ENCODE measurements at regions not wholly inside any gene's neighbourhood (a gene's known extent, or its start where the extent isn't known, plus 50 kb on each side); places are given as distances from the start of the nearest gene placed in this dataset.
"Not testable (repeated sequence)": the region's sequence is repeated elsewhere in the genome, so short reads cannot be mapped to it uniquely, and the experiment has no call there.

GRCh38 chr6:131336596-131336995 is 201.3 kb downstream of the AKAP7 start:
- no peak for DNase-seq

- not testable (repeated sequence) for DNase-seq
These were observed 211.6 kb downstream of the AKAP7 start for GRCh38 chr6:131346896-131347295.

GRCh38 chr6:131348572-131348971 is 213.3 kb downstream of the AKAP7 start:
- DNase-seq, result no peak

- no peak for DNase-seq
These were observed 213.9 kb downstream of the AKAP7 start for GRCh38 chr6:131349199-131349598.

GRCh38 chr6:131353106-131353505 is 217.8 kb downstream of the AKAP7 start:
- no peak for DNase-seq

- DNase-seq, result no peak
These were observed 218.6 kb downstream of the AKAP7 start for GRCh38 chr6:131353876-131354275.

- no peak for DNase-seq
These were observed 218.7 kb upstream of the ARG1 start for GRCh38 chr6:131354356-131354755.

- no peak for DNase-seq
These were observed 216.9 kb upstream of the ARG1 start for GRCh38 chr6:131356161-131356560.

GRCh38 chr6:131357501-131357900 is 215.5 kb upstream of the ARG1 start:
- no peak for DNase-seq

- DNase-seq, result no peak
These were observed 211.0 kb upstream of the ARG1 start for GRCh38 chr6:131362070-131362469.

- DNase-seq, result no peak
These were observed 210.3 kb upstream of the ARG1 start for GRCh38 chr6:131362696-131363095.

GRCh38 chr6:131363947-131364834 is 208.8 kb upstream of the ARG1 start:
- DNase-seq, result no peak

GRCh38 chr6:131366223-131366622 is 206.8 kb upstream of the ARG1 start:
- DNase-seq, result no peak

- no peak for DNase-seq
These were observed 205.7 kb upstream of the ARG1 start for GRCh38 chr6:131367206-131367873.

GRCh38 chr6:131368198-131368911 is 204.7 kb upstream of the ARG1 start:
- no peak for DNase-seq

GRCh38 chr6:131372535-131372934 is 200.5 kb upstream of the ARG1 start:
- DNase-seq, result no peak

- DNase-seq, result no peak
These were observed 195.8 kb upstream of the ARG1 start for GRCh38 chr6:131377112-131377705.

GRCh38 chr6:131378874-131379273 is 194.2 kb upstream of the ARG1 start:
- DNase-seq, result no peak

- no peak for DNase-seq
These were observed 193.1 kb upstream of the ARG1 start for GRCh38 chr6:131379948-131380347.

- no peak for DNase-seq
These were observed 191.8 kb upstream of the ARG1 start for GRCh38 chr6:131381052-131381708.

- no peak for DNase-seq
These were observed 191.3 kb upstream of the ARG1 start for GRCh38 chr6:131381709-131382093.

GRCh38 chr6:131382631-131383030 is 190.4 kb upstream of the ARG1 start:
- DNase-seq, result no peak
